DMS 273 treated with DMSO at 0.1 percent for 48 hours (cell line): ENCODE measurements at regions not wholly inside any gene's neighbourhood (a gene's known extent, or its start where the extent isn't known, plus 50 kb on each side); places are given as distances from the start of the nearest gene placed in this dataset.
"Not testable (repeated sequence)": the region's sequence is repeated elsewhere in the genome, so short reads cannot be mapped to it uniquely, and the experiment has no call there.

ENCODE experiments used
- DNase-seq: peaks from one replicate; lab custom pipeline; 2025; lab: John Stamatoyannopoulos, UW

GRCh38 chr10:109729895-109730294, 193.4 kb downstream of the XPNPEP1 start:
- not testable (repeated sequence) for DNase-seq

- DNase-seq, result no peak
These were observed 195.9 kb downstream of the XPNPEP1 start for GRCh38 chr10:109727436-109727835.

GRCh38 chr10:109726473-109726872, 196.8 kb downstream of the XPNPEP1 start:
- DNase-seq, result no peak

- DNase-seq, result no peak
These were observed 200.0 kb downstream of the XPNPEP1 start for GRCh38 chr10:109723305-109723704.

- DNase-seq, result no peak
These were observed 201.8 kb downstream of the XPNPEP1 start for GRCh38 chr10:109721453-109722064.

- no peak for DNase-seq
These were observed 217.2 kb downstream of the XPNPEP1 start for GRCh38 chr10:109706026-109706560.

- DNase-seq, result no peak
These were observed 221.6 kb downstream of the XPNPEP1 start for GRCh38 chr10:109701633-109702215.

GRCh38 chr10:109698882-109699664, 224.2 kb downstream of the XPNPEP1 start:
- DNase-seq, result no peak

- DNase-seq, result no peak
These were observed 225.2 kb downstream of the XPNPEP1 start for GRCh38 chr10:109698086-109698485.

GRCh38 chr10:109696981-109697775, 226.1 kb downstream of the XPNPEP1 start:
- DNase-seq, result no peak

GRCh38 chr10:109696462-109696861, 226.8 kb downstream of the XPNPEP1 start:
- no peak for DNase-seq

GRCh38 chr10:109695988-109696387, 227.3 kb downstream of the XPNPEP1 start:
- DNase-seq, result no peak

GRCh38 chr10:109689785-109690184, 233.5 kb downstream of the XPNPEP1 start:
- DNase-seq, result no peak

- DNase-seq, result no peak
These were observed 243.8 kb downstream of the XPNPEP1 start for GRCh38 chr10:109679478-109679877.

GRCh38 chr10:109678857-109679256, 244.5 kb downstream of the XPNPEP1 start:
- no peak for DNase-seq

- DNase-seq, result no peak
These were observed 246.6 kb downstream of the XPNPEP1 start for GRCh38 chr10:109676703-109677102.

- DNase-seq, result no peak
These were observed 254.6 kb downstream of the XPNPEP1 start for GRCh38 chr10:109668703-109669102.

GRCh38 chr10:109668154-109668665, 255.1 kb downstream of the XPNPEP1 start:
- no peak for DNase-seq

GRCh38 chr10:109665321-109665720, 258.0 kb downstream of the XPNPEP1 start:
- DNase-seq, result no peak

GRCh38 chr10:109664554-109664953, 258.8 kb downstream of the XPNPEP1 start:
- no peak for DNase-seq

- no peak for DNase-seq
These were observed 260.2 kb downstream of the XPNPEP1 start for GRCh38 chr10:109663122-109663521.

GRCh38 chr10:109652612-109653011, 270.7 kb downstream of the XPNPEP1 start:
- not testable (repeated sequence) for DNase-seq
